ENCODE measurements at regions not wholly inside any gene's neighbourhood (a gene's known extent, or its start where the extent isn't known, plus 50 kb on each side); places are given as distances from the start of the nearest gene placed in this dataset.

DNA sequence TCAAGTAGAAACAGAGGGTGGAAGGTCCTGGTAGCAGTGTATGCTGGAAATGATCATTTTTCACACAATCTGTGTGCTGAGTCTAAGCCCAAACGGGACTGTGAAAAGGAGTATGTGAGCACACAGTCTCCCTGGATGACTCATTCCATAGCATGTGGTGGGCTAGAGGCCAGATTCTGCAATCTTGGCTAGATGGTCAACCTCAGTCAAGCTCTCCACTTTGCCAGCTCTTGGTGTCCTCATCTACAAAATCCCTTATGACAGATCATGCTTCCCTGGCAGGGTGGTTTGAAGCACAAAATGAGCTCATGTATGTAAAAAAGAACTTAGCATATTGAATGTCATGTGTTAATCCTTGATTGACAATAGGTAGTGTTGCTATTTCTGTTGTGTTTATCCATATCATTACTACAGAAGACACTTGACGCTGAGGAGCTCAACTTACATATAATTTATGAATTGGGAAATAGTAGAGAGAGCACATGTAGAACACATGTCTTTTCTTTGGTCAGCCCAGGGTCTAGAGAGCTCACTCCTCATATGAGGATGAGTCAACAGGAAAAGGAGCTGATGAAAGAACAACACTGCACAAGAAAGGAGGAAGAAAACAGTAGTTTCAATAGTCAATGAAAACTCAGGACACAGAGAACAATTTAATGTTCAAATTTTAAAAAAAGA is 517.5 kb downstream of the BCL11B start:
- no peak for DNase-seq

DNA sequence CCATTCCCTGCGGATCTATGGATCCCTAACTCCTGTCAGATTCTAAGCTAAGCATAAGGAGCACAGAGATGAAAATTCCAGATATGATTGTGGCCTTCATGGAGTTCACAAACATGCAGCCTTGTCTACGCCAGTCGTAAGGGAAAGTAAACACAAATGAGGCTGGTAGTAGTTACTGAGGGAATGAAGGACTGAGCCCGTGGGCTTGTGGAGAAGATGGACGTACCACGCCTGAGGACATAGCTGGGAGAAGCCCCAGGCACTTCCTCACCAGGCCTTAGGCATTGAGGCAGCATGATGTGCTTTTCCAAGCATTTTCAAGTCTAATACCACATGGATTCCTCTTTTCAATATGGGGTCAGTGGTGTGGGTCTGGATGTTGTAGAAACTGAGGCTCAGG is 515.2 kb downstream of the BCL11B start:
- no peak for DNase-seq

DNA sequence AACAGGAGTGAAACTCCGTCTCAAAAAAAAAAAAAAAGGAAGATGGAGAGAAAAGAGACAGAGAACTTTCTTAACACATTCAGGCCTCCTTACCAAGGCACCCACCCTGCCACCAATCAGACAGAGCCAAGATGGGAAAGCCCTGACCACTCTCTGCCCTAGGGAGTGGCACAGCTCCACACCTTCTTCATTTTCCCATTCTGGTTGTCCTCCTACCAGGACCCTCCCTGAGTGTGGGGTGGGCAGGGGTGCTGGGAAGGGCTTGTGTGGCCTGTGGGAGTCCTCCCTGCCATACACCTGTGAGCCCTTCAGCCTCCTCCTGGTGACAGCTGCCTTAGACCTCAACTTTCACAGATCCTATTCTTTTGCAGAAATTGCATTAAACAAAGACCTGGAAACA is 513.6 kb downstream of the BCL11B start:
- no peak for DNase-seq

DNA sequence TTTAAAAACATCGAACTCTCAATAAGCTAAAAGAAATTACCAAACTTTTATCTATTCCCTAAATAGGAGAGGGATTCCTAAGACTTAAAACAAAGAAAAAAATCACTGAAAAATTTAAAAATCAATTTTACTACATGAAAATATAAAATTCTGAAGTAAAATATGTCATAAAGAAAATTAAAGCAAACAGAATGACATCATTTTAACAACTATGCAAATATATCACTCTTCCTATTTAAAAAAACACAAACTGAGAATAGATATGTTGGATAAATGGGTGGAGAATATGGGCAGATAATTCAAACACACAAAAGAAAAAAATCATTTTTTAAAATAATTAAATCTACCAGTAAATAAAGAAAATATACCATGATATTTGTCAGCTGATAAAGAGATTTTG is 510.0 kb downstream of the BCL11B start:
- no peak for DNase-seq

DNA sequence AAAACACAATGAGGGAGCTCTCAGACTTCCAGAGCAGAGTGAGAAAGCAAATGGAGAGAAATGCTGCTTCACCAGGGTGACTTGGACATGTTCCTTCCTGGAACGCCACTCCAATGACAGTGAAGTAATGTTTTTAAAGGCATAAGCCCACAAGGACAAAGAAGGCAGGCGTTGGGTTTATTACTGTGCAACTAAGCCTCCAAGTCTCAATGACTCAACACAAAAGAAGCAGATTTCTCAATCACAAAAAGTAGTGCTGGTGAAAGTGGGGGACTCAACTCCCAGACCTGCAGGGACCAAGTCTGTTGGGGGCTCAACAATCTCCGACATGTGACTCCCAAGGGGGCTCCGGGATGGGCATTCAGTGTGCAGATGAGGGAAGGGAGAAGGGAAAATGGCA is 505.2 kb downstream of the BCL11B start:
- DNase-seq, result no peak

DNA sequence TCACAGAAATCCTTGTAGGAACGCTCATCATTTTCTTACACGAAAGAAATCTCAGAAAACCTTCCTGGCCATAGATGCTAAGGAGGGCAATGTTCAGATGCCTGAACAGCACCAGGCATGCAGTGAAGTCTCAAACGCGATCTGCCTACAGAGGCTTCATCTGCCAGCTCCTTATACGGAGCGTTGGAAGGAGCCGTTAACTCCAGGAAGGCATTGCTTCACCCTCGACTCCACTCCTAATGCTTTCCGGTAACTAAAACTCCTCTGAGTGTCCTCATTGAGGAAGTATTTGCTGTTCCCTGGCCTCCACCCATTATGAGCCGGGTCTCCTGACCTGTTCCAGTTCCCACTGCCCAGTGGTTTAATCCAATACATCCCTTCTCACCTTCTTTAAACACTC is 502.7 kb downstream of the BCL11B start:
- no peak for DNase-seq

DNA sequence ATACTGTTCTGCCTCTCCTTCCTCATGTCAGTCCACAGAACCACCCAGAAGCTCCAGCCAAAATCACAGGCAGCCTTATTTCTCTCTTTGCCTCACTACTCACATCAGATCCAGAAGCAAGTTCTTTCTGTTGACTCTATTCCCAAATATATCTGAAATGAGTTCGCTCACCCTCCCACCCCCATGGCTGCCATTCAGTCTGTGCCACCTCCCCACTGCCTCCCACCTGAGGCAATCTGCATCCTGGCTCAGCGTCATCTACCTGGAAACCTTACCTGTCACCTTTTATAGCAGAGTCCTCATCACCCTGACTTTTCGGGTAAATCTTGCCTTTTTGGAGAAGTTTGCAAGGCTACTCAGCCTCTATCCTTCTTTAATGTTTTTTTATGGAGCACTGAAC is 501.8 kb downstream of the BCL11B start:
- no peak for DNase-seq

DNA sequence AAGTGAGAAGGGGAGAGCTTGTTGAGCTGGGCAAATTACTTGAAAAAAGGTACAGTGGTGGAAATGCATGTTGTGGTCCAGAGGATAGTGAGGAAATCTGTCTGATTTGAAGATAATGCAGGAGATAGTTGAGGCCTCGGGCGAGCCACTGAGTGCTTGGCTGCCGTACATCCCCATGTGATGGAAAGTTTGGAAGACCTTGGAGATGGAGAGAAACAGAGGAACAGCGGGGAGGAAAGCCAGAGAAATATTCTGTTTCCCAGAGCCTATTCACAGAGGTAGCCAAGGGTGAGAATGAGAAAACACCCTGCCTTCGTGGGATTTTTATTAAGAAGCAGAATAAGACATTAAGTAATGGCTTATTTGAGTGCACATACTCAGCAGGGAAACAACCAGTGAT is 498.2 kb downstream of the BCL11B start:
- DNase-seq, result no peak

DNA sequence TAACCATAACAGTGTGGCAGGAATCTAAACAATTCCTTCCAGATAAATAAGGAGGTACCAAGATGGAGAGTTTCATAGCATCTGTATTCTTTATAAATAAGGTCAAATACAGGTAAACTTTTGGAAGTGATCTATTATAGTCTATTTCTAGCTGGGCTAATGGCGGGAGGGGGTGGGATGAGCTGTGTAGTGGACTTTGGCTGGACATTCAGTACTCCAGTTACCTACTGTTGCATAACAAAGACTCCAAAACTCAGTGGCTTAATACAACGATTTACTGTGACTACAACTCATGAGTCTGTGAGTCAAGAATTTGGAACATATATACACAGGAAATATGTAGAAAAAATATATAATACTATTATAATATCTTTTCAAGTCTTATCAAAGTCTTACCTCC is 496.1 kb downstream of the BCL11B start:
- DNase-seq, result no peak

DNA sequence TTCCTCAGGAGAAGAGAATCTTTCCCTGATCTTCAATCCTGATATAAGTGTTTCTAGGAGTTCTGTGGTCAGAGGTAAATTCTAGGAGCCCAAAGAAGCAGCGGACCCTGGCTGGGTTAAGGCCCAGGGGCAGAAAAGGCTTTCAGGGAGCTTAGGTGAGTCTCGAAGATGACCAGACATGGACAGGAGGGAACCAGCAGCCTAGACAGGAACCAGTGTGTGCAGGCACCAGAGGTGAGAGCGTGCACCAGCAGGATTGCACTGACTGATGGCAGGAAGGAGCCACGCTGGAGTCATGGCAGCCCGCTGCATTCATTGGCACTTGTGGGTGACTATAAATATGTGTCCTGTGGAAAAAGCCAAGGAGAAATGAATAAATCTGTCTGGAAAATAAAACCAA is 489.9 kb downstream of the BCL11B start:
- no peak for DNase-seq

DNA sequence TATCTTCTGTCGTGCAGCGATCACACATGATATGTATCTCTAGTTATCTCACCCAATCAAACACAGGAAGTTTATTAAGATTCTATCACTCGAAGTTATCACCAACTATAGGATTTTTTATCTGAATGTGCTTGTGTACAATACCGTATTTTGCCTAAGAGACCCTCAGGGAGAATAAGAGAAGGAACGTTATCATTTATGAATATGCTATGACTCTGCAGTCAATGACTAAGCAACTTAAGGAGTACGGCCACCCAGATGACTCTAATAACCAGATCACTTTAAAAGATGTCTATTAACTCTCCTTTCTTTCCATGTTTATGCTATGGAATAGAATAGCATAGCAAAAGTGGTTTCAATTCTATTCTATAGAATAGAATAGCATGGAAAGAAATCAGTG is 486.4 kb downstream of the BCL11B start:
- no peak for DNase-seq

DNA sequence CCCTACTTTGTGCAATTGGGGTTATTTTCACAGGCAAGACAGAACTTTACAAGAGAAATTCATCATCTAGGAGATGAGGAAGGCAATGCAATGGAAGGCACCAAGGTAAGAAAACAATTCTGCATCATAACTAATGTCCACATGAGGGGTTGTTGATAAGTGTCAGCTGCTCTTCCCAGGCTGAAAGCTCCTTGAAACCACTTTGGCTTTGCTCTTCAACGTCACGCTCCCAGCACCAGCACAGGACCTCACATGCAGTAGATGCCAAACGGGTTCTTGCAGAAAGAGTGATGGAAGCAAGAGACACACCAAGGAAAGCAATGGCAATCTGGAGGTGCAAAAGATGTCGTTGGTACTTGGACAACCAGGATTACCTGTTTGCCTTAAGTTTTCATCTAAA is 485.5 kb downstream of the BCL11B start:
- no peak for DNase-seq

DNA sequence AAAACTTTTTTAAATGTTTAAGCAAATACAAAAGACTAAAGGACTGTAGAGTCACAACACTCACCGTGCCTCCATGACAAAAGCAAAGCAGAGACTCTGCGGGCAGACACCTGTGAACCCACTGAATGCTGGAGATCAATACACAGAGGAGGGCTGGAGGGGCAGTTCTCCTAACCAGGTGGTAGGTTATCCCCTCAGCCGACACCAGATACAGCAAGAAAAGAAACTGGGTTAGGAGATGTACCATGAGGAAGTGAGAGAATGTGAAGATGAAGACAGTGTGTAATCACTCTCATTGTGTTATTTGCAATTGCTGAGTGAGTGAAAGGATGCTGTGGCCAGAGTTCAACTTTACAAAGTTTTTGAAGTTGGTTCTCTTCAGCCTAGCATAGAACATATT is 480.3 kb downstream of the BCL11B start:
- no peak for DNase-seq

DNA sequence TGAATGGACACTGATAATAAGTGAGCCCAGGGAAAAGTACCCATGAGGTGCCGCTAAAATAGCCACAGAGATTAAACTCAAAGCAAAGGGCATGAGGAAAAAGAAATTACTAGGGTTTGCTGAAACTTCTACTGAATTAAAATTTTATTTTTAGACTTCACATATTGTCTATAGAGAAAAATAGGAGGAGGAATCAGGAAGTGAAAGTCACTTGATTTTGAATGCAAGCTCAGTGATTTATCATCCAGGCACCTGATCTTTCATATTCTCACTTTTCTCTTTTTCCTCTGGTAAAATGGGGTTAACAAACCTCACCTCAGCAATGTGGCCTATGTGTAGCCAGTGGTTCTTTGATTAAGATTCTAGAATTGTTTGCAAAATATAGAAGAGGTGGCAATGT is 479.8 kb downstream of the BCL11B start:
- no peak for DNase-seq

DNA sequence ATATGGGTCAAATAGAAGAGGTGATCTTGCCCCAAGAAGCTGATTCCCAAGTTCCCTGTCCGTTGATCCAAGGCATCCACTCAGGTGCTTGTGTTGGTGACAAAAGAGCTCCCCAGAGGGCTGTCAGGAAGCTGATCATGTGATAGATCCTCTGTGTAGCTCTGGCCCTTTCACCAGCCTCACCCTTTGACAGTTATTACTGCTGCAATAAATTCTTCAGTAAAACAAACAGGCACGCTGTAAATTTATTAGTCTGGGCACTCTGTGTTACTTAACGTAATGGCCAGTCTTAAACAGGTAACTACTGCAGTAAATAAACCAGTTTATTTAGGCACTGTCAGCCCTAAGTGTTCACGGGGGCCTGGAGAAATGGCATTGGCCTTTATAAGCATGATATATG is 473.9 kb downstream of the BCL11B start:
- no peak for DNase-seq

DNA sequence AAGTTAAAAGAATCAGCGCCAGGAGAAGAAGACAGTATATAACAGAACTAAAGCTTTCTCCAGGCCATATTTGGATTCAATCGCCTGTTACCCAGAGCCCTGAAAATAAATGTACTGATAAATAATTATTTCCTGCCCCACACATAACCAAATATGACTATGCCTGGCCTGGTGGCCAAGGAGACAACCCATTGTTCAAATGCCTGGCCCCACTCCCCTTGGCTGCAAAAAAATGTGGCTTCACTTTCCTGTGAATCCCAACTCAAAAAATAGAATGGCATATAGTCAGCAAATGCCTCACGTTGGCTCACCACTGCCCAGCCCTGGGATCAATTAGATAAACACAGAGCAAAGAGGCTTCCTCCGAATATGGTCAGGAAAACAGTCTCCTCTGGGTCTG is 472.1 kb downstream of the BCL11B start:
- DNase-seq, result no peak

DNA sequence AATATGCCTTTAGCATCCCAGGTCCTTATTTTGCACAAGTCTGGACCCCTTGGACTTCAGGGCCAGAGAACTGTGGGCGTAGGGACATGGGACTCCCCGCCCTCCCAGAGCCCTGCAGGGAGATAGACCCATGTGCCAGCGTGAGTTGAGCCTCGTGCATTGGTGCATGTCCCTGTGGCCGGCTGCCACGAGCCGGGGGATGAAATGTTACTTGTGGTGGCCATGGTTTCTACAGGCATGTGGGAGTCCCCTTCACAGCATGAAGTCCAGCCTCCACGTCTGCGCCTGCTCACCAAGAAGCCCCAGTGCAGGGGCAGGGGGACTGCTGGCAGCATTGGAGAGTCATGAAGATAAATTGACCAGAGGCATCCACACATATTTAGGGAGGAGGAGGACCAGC is 470.0 kb downstream of the BCL11B start:
- no peak for DNase-seq

DNA sequence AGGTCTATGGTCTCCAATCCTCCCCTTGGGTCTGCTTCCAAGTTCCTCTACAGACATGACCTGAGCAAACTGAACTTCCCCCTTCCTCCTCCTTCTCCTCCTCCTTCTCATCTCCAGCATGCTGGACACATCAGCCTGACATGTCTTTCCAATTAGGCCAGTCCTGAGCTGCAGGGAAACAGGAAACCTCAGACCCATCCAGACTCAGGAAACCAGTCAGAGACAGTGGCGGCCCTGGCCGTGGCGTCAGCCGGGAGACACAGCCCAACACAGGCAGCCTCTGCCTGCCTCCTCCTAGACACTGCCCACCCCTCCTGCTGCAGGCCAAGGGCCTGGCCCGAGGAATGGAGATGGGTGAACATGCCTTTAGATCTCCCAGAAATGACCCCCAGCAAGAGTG is 468.8 kb downstream of the BCL11B start:
- DNase-seq, result no peak

DNA sequence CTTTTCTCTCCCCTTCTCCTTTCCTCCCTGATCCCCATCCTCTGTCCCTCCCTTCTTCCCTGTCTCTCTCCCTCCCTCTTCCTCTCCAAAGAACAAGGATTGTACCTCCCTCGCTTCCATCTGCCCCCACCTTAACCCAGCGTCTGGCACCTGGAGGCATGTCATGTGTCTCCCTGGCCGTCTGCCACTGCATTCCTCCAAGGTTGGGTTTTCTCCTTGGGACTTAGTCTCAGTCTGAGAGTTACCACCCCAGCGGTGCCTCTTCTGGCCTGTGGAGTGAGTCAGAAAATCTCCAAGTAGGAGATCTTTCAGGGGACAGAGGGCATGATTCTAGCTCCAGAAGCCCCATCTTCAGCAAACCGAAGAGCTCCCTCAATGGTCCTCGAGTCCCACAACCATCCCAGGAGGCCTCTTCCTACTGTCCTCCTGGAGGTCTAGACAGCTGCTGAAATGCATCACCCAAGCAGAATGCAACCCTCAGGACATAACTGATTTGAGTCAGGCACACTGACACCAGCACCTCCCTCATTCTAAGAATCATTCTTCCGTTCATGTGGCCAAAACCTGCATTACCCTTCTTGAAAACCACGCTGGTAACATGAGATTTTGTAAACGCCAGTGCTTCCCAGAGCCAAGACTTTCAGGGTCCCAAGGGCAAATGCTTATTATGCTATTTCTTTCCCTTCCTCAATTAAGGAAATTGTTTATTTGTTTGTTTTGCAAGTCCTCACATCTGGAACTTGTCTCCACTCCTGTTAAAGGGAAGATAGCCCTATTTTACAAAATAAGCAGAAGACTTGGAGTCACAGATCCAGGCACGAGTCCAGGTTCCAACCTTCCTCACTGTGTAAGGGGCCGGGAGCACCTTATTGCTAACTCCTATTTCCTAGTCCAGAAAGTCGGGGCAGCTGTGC is 463.2 kb downstream of the BCL11B start:
- no peak for DNase-seq

DNA sequence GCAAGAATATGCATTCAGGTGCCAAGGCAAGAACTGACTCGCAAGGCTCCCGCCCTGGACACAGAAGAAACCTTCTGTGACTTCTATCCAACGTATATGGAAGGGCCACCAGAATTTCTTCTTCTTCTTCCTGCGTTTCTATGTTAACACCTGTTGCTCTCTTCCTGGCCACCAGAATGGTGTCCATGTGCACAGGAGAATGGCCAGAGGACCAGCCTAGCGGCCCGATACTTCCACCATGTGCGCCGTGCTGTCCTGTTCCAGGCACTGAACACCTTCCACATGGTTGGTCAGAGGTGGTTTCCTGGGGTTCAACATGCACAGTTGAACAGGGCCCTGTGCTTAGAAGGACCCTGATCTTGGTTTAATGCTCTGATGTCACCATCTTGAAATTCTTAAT is 455.8 kb downstream of the BCL11B start:
- DNase-seq, result no peak

DNA sequence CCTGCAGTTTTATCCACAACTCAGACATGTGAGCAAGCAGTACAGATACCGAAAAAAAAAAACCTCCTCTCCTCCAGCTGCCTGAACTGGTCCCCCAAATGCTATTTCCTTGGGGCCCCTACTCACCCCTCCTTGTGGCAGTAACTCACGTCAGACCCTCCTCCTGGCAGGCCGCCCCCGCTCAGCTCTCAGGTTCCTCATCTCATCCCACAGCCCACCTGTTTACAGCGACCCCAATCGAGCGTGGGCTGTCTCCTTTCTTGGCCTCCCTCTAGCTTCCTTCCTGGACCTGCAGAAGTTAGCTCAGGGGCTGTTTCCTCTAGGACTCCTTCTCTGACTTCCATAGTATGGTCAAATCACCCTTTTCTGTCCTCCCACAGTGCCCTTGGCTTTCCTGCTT is 455.3 kb downstream of the BCL11B start:
- no peak for DNase-seq

DNA sequence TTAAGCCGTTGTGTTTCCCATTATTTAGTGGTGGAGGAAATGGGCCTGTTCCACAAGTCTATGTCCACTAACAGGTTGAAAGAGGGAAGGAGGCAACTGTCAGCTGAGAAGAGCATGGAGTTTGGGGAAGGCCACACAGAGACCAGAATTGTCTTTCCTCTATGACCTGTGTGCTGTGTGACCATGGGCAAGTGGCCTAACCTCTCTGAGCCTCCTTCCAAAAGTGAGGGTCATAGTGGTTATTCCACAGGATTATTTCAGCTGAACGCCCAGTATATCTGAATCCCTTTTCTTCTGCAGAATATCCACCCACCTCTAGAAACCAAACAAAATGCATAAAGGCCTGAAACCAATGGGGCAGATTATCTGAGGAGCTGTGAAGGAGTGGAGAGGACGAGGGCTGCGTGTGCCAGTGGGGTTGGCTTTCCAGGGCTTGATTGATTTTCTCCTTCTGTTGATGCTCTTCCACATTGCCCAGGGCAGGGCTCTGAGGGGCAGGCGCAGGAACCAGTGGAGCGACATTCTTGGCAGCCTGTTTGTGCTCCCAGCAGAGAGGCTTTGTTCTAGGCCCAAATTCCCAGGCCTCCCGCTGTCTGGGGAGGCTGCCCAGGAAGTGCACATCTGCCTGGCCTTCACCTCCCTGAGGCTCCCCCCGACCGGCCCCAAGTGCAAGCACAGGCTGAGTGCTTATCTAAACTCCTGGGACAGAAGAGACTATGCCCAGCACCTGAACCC is 452.7 kb downstream of the BCL11B start:
- DNase-seq, result no peak

DNA sequence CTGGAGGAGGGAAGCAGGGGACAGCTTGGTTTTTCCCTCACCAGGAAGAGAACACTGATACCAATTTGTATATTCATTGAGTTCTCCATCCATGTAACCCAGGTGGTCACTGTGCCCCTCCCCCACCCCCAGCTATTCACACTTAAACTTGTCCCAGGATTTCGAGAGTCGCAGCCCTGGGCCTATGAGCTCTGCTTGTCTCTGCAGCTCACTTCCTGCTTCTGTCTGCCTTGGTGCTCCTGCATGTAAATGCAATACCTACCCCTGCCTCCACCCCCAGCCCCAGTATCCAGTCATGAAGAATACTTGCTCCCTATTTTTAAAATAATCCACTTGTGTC is 452.2 kb downstream of the BCL11B start:
- DNase-seq, result no peak

DNA sequence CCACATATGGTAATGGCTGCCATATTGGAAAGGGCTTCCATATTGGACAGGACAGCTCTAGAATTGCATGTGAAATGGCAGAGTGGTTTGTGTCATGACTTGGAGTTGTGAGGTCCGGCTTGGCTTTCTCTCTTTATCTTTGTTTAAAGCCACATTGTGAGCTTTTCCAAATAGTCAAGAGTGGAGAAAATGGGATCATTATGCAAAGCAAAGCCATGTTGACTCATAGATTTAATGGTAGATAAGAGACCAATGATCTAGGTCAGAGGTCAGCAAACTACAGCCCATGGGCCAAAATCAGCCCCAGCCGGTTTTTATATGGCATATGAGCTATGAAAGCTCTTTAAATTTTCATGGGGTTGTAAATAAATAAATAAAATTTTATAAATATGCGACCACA is 449.1 kb downstream of the BCL11B start:
- DNase-seq, result no peak

Measured in NCI-H2227 treated with DMSO at 0.1 percent for 48 hours (cell line).